ENCODE measurements at regions not wholly inside any gene's neighbourhood (a gene's known extent, or its start where the extent isn't known, plus 50 kb on each side); places are given as distances from the start of the nearest gene placed in this dataset.
A peak's percentile ranks its signal among the peaks of the same experiment; 100 is the strongest.

DNA sequence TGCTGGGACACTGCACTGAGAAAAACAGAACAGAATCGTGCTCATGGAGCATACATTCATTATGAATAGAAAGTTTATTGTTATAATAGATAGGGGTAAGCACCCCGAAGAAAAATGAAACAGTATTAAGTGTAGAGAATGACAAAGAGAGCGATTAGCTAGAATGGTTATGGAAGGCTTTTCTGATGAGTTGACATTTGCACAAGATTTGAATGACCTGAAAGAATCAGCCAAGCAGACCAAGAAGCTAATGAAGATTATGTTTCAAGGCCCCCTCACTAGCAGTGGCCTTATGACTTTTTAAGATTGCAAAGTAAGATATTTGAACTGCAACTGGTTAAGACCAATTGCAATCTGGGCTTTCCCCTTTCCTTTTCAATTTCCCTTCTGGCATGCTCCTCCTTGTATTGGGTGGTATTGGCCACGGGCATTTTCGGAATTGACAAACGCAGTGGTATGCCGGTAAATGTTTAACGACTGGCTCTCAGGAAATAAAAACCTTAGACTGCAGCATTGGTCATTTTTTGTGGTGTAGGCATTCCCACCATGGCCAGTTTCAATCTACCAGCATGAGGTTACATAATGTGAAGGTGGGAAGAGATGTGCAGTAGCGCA lies 120.0 kb upstream of the CITED2 start:
- DNase-seq: no peak

DNA sequence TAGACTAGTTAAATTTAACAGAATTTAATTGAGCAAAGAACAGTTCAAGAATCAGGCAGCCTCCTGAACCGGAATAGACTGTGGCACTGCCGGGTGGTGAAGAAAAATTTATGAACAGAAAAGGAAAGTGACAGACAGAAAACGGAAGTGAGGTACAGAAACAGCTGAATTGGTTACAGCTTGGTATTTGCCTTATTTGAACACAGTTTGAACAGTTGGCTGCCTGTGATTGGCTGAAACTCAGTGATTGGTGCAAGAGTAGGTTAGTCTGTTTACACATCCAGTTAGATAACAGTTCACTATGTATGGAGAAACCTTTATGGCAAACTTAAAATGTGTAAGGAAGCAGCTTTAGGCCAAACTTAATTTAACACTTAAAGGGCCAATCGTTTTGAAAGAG lies 116.0 kb upstream of the CITED2 start:
- no peak for DNase-seq

DNA sequence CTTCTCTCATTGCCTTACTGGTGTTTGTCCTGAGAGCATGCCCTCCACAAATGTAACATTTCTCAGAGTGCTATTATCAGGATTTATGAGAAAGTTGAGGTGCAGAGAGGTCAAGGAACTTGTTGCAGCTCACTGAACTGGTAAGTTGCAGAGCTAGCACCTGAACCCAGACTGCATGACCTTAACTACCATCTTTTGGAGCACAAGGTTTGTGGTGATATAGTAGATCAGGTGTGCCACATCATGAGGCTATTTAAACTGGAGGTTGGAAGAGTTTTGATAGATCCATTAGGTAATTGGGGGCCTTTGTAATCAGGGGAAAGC lies 112.0 kb upstream of the CITED2 start:
- no peak for DNase-seq

DNA sequence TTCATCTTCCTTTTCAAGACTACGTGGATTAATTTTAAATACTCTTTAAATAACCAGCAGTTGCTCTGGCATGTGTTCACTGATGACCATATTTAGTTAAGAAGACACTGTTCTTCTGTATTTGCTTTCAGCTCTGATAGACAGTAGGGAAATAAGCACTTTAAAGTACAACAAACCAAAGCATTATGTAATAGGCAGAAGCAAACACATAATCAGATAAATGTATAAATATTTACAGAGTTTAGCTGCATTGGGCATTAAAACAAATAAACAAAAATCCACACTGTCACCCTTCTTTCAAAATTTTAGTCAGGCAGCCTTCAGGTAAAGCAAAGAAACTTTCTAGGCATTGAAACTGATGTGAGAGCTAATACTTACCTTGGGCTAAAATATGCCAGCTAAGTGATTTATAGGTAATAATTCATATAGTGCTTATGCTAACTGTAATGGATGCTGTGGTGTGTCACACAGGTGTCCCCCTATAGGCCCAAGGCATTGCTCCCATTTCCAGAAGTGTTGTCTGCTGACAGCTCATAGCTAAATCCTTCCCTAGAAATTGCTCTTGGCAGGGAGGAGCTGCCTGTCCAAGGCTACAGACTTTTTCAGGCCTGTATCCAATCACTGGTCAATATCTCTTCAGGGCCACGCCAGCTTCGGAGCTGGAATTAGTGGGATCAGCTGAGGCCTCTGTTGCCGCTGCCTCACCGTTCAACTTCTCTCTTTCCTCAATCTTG lies 111.5 kb upstream of the CITED2 start:
- no peak for DNase-seq

DNA sequence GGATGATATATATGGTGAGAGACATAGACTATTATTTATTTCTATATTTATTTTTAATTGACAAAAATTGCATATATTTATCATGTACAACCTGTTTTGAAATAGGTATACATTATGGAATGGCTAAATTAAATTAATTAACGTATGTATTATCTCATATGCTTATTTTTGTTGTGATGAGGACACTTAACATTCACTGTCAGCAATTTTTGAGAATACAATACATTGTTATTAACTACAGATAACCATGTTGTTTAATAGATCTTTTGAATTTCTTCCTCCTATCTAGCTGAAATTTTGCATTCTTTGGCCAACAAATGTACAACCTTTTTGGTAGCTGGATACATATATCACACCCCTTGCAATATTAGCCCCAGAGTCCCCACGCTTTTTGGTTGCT lies 110.7 kb upstream of the CITED2 start:
- DNase-seq: no peak

DNA sequence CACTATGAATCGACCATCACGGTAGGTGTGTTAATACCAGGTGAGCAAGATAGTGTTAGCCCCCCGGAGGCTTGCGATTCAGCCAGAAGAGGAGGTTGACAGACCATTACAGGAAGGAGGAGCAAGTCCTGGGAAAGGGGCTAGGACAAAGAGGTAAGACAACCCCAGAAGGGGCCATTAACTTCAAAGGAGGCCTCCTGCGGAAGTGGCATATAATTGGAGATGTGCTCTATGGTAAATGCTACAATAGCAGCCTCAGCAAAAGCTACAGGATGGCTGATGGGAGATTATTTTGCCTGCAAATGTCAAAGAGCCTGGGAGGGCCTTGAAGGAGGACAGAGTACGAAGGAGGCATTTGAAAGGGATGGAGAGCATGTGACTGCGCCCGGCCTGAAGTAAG lies 108.6 kb upstream of the CITED2 start:
- DNase-seq: no peak

DNA sequence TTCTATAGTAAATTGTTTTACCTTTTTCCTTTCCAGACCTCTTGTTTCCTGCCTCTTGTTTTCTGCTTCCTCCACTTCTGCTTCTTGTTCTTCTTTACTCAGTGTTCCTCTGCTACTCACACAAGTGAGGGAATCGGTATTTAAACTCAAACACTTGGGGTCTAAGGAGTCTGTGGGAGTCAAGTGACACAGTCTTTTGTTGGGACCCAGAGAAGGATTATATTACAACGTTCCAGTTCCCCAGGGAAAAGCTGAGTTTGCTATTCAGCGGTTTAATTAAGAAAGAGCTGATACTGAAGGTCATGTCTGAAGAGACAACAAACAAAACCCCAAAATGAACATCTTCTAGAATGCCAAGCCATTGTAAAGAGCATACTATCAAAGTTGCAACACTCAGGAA lies 107.8 kb upstream of the CITED2 start:
- DNase-seq: no peak

DNA sequence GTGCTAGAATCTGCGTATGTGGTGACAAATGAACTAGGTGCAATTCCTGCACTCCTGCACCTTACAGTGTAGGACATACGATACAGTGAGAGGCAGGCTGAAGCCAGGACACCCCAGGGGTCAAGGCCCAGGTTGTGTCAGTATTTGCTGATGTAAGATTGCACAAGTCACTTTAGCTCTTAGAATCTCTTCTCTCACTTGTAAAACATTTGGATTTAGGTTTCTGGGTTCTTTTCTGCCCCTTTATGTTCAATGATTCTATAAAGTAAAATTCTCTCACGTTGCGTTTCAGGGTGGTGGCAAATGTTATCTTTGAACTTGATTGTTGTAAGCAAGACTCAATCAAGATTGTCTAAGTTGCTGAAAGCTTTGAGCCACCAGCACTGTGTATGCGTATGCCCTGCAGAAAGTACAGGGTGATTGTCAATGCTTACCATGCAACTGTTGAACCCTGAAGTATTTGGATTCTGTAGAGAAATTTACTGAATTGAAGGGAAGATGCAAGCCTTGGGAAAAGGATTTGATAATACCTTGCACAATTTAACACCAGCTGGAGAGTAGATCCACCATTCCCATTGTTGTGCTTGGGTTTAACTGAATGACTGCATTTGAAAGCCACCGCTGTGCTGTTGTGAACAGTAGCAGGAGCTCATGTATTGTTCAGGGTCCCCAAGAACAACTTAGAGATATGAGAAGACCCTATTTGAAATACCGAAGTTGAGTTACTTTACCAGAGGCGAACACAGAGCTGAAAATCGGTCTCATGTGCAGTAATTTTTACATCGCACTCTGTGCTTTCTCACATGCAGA lies 106.1 kb upstream of the CITED2 start:
- DNase-seq: no peak

DNA sequence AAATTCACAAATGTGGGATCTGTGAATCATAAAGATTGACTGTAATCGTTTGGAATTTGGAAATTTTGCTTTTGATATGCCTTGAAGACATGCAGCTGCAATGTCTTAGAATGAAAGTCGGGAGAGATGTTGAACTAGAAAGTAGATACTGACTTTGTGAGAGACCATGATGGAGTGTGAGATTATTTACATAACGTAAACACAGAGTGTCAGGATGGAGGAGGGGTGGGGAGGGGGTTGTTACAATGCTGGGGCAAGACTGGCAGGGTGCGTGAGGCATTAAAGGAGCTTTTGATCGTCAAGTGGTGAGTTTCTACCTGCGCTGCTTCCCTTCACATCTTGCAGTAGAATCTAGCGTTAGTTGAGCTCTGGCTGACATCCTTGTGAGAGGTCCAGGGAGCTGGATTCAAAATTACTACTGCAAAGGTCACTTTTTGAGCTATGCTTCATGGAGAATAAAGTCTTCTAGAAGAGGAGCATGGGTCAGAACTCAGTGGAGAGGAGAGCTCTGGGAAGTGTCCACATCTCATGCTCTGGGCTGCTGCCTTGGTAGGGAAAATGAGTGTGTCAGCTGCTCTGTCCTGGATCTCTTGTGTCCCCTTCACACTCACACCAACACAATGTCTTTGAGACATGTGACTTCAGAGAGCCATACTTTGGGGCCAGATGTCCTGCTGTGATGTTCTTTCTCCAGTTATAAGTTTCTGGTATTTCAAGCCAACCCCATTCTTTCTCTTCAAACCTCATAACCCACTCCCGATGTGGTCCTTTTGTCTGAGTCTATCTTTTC lies 105.2 kb upstream of the CITED2 start:
- no peak for DNase-seq

DNA sequence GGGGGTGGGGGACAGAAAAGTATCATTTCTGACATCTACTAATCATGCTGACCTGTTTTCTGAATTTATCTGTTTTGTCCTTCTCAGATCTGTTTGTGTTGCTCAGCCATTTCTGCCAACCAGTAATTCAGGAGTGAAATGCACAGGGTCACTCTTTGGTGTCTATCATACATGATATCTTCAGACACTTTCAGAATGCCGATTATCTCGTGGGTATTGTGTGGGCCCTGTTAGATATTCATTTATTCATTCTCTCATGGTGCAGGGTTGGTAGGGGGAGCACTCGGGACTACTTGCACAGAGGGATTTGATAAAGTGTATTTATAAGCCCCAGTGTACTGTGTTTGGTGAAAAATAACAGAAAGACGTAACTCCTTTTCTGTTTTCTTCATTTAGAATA lies 101.2 kb upstream of the CITED2 start:
- DNase-seq: no peak

DNA sequence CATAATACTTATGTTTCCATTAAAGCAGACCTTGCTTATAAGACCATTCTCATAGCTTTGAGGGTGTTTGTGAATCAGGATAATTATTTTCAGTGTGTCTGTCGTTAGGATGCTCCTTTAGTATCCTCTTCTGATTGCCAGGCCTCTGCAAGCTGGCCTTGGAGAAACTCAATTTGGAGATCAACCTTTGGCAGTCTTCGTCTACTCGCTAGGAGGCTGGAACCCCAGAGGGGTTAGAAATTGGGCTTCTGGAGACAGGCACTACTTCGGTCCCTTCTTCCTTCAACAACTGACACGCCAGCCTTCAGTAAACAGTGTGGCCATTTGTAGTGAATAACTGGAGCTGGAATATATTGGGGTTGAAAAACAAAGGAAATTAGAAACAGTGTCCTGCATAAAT lies 100.8 kb upstream of the CITED2 start:
- DNase-seq: no peak

DNA sequence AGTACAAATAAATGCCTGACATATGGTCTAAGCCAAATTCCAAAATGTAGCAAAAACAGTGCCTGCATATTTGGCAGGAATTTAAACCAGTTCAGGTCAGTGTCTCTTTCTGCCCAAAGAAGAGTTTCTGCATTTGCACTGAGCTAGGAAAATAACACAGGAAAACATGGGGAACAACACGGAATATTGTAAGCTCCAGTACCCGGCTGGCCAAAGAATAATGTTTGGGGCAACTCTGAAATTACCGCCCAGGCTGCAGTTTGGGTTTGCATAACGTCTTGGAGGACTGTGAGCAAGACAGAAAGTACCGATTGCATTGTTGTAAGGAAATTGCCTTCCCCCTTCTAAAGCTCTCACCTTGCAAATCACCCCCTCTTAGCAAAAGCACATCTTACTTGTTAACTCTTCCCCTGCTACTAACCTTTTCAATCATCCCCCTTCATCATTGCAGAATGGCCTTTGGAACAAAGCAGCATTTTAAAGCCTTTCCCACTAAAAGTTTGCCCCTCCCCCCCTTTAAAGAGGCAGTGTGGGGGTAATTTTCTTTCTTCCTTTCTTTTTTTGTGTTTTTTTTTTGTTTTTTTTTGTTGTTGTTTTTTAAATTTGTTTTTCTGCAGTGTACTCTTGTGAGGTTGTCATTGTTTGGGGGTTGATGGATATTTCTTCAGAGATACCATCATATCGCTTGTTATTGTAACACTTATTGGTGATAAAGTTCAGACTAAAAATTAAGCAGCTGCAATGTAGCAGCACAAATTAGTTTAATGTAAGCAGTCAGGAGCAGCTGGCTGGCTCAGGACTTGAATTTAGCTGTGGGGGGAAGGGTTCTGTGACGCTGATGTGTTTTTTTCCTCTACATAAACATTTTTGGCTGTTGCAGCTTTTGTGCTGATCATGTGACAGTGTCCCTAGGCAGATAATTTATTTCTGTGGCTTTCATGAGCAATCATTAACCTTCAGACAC lies 100.0 kb upstream of the CITED2 start:
- no peak for DNase-seq

DNA sequence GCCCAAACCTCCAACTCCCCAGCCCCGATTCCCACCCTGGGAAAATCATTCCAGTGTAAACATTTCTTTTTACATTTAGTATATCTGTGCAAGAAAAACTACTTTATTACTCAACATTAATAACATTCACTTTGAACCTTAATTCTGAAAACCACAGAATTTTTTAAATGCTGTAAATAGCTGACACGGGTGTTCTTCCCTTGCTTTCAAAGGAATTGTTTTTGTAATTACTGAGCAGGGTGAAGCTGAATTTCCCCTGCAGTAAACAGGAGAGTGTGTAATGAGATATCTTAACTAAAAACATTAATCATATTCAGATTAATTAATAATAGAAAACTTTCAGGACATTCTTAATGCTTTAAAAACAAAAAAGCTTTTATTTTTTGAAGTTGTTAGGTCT lies 99.3 kb upstream of the CITED2 start:
- no peak for DNase-seq

DNA sequence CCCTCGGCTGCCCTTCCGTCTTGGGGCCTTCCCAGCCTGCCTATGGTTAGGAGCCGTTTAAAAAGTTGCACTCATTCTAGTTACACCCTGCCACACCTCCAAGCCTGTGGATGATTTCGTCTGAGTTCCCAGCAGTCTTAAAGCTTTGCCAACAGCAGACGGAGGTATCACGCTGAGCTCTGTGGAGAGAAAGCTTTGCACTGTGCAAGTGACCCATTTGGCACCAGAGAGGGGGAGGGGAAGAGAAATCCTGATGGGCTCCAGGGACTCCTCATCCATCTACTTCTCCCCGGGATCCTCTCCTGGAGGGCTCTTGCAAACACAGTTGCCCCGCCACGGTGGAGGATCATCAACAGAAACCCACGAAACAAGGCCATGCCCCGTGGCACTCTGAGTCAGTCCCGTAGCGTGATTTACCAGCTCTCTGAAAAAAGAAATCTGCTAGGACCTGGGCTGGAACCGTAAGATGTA lies 98.8 kb upstream of the CITED2 start:
- DNase-seq: no peak

DNA sequence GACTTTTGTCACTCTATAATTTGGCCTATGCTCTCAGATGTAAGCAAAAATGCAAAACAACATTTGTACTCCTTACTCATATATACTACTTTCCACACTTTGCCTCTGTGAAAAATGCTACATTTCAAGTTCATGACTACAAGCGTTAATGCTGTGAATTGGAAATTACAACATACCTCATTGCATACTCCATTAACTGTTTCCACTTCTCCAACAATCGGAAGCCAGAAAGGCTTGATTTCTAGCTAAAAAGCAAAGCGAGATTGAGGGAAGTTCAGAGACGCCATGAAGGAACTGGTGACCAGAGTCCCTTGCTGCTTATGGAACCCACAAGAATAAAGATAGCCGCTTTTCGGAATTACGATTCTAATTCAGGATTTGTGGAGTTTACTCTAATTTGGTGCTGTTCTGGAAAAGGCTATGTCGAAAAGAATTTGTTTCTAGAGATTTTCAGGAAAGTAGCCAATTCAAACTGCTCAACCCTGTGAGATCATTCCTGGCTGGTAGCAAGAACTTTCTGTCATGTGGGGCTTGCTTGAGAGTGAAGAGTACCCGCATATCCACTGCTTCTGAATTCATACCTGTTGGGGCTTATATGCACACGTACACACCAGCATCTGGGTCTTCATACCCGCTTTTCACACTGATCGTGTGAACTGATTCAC lies 98.0 kb upstream of the CITED2 start:
- DNase-seq: no peak

DNA sequence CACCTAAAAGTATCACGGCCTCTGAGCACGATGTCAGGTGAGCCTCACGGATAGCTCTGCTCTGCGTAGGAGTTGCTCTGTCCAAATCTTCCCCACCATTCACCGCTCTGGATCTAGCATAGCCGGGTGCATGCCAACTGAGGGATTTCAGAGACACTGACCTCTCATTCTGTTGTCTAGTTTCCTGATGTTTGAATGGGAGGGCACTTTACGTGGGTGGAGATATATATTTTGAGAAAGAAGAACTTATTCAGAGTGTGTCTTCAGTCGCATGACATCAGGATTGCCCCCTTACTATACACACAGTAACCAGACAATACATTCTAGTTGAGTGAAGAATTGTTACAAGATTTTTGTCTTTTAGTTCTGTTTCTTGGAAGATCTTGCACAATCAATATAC lies 96.5 kb upstream of the CITED2 start:
- no peak for DNase-seq

DNA sequence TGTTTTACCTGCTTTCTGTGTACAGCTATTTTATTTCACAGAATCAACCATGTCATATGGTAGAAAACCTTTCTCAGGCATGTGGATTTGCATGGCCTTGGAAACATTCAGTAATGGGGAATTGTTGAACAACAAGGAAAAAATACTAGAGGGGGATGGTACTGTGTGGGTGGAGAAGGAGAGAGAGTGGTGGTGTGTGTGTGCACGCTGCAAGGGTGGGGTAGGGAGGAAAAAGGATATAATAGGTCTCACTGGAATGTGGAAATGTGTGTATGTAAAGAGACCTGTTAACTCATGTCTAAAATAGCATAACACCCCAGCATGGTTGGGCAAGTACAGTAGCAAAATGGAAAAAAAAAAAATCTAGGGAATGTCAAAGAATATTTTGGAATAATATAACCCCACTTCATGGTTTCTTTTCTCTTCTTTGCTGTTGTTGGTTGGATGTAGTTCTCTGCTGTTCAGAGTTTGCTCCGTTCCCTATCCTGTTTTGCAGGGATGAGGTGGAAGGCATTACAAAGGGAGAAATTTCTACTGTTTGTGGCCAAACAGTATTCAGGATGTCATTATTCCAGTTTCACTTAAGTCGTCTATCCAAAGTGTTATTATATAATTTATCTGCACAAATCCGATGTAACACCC lies 93.9 kb upstream of the CITED2 start:
- DNase-seq: no peak

DNA sequence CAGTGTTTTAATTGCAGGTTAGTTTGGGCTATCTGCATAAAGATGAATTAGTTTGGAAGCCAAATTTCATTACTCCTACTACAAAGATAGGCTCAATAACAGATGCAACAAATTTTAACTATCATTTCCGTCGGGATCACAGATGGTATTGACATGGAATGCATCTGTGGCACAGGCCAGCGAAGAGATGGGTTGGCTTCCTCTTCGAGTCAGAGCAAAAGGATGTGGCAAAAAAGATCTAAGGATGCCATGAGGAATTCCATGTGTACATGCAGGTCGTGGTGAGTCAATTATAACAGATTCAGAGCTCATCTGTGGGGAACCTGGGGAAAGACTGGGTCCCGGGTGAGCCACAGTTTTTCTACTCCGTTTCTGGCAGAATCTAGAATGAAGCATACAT lies 83.0 kb upstream of the CITED2 start:
- no peak for DNase-seq

DNA sequence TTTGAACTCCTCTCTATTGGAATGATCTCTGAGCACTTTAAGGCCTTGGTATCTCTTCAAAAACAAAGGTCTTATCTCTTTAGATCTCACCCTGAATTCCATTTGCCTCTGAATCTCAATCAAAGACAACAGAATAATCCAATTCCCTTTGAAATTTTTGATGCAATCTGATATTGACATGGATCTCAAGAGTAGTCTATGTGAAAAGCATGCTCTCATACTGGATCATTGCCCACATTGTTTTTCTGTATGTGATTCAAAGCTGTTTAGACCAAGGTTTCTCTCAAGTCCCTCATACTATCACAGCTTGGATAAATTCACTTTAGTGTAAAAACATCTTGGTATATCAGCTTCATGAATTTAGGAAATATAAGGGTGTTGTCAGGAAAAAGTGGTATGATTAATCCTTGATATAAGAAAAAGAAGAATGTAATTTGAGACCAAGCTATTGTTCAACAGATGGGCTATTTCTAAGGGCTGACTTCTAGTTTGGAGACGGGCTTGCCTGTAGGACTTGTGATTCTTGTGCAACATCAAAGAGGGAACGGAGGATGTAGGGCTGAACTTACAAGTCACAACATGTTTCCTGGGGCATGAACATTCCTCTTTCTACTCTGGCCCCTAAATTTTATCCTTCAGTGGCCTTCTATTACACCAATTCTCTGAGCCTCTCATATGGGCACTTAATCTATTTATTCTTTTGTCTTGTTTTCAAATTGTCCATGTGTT lies 77.9 kb upstream of the CITED2 start:
- peak; percentile 48 for DNase-seq

DNA sequence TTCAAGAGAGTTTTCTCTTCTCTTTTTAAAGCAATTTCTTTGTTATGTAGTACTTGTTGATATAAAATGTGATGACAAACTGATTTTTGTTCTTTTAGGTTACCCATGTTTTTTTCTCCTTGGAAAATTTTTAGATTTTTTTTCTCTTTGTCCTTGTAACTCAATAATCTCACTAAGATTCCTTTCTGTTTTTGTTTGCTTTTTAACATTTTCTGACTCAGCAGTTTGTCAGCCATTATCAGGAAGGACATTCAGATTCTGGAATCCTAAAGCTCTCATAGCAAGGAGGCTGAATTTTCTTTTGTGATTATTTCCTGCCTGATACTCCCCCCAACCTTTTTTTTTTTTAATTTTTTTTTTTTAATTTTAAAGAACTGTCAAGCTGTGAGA lies 75.2 kb upstream of the CITED2 start:
- no peak for DNase-seq
